D721Med (cell line): ENCODE measurements at regions not wholly inside any gene's neighbourhood (a gene's known extent, or its start where the extent isn't known, plus 50 kb on each side); places are given as distances from the start of the nearest gene placed in this dataset.
"Not testable (repeated sequence)": the region's sequence is repeated elsewhere in the genome, so short reads cannot be mapped to it uniquely, and the experiment has no call there.

ENCODE experiments used
- DNase-seq: peaks from one replicate; pipeline ENCODE4 v3.0.0; 2011; ENCODE audit warnings: low spot score; ENCODE audit not compliant: insufficient read length
- FAIRE-seq: peaks from 2 replicates; lab custom pipeline; 2011; peaks lifted over from hg19 to GRCh38; lab: Jason Lieb, UNC
- TF ChIP-seq, protein P1 (sequence below): IDR thresholded peaks from 2 replicates; pipeline ENCODE4 v1.5.1; 2012; ENCODE audit warnings: mild to moderate bottlenecking, control low read depth; ENCODE audit not compliant: insufficient read depth; ENCODE audit errors: missing control alignments

DNA sequence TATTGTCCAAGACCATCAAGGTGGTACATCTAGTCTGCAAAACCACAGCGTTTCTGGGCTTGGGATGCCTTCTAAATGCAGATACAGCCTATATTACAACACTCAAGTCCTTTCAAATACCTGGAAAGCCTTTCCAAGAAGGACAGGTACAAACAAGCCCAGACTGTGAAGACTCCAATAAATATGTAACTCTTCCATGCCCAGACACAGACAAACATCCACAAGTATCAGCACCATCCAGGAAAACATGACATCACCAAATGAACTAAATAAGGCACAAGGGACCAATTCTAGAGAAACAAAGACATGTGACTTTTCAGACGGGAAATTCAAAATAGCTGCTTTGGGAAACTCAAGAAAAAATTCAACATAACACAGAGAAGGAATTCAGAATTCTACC is 152.7 kb upstream of the POC5 start:
- TF ChIP-seq, protein P1, sequence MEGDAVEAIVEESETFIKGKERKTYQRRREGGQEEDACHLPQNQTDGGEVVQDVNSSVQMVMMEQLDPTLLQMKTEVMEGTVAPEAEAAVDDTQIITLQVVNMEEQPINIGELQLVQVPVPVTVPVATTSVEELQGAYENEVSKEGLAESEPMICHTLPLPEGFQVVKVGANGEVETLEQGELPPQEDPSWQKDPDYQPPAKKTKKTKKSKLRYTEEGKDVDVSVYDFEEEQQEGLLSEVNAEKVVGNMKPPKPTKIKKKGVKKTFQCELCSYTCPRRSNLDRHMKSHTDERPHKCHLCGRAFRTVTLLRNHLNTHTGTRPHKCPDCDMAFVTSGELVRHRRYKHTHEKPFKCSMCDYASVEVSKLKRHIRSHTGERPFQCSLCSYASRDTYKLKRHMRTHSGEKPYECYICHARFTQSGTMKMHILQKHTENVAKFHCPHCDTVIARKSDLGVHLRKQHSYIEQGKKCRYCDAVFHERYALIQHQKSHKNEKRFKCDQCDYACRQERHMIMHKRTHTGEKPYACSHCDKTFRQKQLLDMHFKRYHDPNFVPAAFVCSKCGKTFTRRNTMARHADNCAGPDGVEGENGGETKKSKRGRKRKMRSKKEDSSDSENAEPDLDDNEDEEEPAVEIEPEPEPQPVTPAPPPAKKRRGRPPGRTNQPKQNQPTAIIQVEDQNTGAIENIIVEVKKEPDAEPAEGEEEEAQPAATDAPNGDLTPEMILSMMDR, result no peak
- FAIRE-seq (no peak), DNase-seq (no peak)

DNA sequence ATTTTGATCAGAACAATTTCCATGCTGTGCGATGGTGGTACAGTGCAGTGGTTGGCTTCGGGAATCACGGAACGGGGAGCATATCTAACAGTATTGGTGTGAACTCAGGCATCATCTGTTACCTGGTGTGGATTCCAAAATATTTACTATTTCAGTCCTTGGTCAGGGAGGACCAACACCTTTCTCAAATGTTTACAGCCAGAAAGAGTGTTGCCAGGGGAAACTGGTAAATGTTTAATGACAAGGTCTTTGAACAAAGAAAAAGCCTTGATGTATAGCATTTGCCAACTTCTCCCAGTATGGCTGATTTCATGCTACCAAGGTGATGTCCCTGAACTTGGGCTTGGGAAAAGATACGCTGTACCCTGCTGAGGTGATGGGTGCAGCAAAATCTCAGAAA is 145.6 kb upstream of the POC5 start:
- FAIRE-seq, result no peak
- TF ChIP-seq, protein P1, result no peak

DNA sequence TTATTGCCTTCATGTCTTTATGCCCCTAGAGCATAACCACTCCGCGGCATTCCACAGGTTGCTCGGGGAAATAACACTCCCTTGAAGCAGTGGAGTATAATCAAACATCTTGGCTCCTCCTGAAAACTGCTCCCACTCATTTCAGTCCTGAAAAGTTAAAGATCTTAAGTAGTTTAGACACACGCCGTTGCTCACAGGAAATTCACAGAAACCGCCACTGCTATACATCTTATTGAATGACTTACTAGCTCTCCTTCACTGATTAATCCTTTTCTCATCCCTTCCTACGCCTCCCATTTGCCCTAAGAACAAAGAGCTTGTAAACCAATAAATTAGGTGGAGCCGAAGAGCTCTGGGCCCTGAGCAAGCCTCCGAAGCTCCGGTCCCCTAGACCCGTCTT is 142.4 kb upstream of the POC5 start:
- not testable (repeated sequence) for DNase-seq, FAIRE-seq

More for the DNA sequence above, 145.6 kb upstream of the POC5 start:
- DNase-seq, result no peak

DNA sequence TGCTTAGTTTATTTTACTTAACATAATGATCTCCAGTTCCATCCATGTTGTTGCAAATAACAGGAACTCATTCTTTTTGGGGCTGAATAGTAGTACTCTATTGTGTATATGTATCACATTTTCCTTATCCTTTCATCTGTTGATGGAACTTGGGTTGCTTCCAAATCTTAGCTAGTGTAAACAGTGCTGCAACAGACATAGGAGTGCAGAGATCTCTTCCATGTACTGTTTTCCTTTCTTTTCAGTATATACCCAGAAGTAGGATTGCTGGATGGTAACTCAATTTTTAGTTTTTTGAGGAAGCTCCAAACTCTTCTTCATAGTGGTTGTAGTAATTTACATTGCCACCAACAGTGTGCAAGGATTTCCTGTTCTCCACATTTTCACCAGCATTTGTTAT is 138.8 kb upstream of the POC5 start:
- TF ChIP-seq, protein P1, result no peak
- DNase-seq, result no peak
- no peak for FAIRE-seq

DNA sequence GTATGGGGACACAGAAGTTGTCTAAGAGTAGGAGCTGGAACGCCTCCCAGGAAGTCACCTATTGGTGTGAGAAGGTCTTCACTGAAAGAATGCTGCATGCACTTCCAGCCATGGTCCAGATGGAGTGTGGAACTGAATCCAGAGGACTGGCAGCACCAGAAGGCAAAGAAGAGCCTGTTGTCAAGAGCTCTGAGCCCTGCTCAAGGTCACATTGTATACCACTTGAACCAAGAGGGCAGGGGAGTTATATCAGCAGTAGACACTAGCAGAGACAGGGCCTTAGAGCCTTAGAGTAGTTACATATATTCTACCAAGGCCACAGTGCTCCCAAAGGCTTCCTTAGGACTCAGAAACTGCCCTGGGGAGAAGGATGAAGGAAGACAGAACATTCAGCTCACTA is 130.8 kb upstream of the POC5 start:
- no peak for DNase-seq
- FAIRE-seq, result no peak

DNA sequence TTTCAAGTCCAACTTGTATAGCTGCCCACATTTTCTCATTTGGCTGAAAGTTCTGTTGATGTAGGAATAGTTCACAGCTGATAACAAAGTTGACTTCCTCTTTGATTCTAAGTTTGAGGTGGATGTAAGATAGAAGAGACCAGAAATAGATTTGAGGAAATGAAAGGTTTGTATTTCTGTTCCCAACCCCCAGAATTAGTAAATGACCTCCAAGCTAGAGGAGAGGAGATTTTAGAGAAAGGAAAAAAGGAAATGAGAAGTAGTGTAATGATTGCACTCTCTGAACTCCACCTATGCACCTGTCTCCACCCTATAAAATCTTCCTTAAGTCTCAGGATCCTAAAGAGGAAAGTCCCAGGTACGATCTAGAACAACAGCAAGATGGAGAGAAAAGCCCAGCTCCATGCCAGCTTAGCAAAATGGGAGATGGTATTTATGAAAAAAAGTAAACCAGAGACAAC is 130.4 kb upstream of the POC5 start:
- TF ChIP-seq, protein P1, result no peak
- no peak for DNase-seq
- no peak for FAIRE-seq

More for the DNA sequence above, 130.8 kb upstream of the POC5 start:
- TF ChIP-seq, protein P1, result no peak

DNA sequence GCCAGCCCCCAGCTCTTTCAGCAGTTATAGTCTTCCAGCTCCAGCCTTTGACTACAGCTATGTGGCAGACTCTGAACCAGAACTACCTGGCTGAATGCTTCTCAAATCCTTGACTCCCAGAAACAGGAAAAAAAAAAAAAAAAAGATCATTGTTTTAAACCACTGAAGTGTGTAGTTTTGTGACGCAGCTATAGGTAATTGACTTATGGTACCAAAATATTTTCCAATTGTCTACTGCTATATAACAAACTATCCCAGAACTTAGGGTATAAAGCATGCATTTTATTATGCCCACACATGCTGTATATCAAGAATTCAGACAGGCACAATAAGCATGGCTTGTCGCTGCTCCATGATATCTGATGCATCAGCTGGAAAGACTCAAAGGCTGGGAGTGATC is 127.1 kb upstream of the POC5 start:
- FAIRE-seq (no peak), DNase-seq (no peak)
- TF ChIP-seq, protein P1, result no peak

DNA sequence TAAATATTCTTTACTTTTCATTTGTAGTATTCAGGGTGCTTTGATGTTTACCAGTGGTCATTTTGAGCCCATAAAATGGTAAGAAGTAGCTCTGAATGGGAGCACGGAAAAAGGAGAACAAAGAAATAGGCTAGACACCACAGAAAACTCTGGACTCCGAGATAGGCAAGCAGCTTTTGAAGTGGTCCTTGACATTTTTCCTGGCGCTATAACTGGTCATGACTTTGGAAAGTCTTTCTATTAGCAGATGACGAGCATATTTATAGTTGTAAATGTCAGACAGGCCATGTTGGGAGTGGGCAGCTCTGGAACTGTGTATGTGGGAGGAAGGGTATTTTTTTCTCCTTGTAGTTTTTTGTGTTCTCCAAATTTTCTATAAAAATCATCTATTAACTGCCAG is 126.1 kb upstream of the POC5 start:
- DNase-seq, result no peak
- no peak for FAIRE-seq
- TF ChIP-seq, protein P1, result no peak
